ENCODE measurements at regions not wholly inside any gene's neighbourhood (a gene's known extent, or its start where the extent isn't known, plus 50 kb on each side); places are given as distances from the start of the nearest gene placed in this dataset.

DNA sequence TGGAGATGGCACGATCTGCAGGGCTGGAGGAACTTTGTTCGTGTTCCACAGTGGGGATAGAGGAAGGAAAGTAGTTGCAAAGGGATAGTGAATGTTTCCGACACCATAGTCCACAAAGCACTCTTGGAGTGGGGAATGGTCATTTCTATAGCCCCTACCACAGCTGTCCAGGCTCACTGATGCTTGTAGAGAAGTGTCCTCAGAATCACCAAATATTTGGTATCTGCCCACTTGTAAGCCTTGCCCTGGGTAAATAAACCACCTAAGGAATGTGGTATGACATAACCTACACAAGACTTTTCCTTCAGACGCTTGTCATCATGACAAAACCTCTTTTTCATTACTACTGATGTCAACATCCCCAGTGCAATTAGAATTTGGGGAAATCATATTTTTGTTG is 686.5 kb upstream of the ARGLU1 start:
- H3K4me1 ChIP-seq (ENCODE audit: control insufficient read depth in 1 of 2, insufficient read depth in 2 of 2, low read length in 2 of 2) = no peaks in the 10 kb centered on the region
- H4K20me1 ChIP-seq (ENCODE audit: insufficient read depth) = no peaks in the 10 kb centered on the region
- H2AFZ ChIP-seq (ENCODE audit: low read depth, low read length, poor library complexity, severe bottlenecking) = no peak overlapping the region
- no peaks in the 10 kb centered on the region for H3K79me2 ChIP-seq (ENCODE audit: insufficient read depth, low read length)
- TF ChIP-seq, protein P1, sequence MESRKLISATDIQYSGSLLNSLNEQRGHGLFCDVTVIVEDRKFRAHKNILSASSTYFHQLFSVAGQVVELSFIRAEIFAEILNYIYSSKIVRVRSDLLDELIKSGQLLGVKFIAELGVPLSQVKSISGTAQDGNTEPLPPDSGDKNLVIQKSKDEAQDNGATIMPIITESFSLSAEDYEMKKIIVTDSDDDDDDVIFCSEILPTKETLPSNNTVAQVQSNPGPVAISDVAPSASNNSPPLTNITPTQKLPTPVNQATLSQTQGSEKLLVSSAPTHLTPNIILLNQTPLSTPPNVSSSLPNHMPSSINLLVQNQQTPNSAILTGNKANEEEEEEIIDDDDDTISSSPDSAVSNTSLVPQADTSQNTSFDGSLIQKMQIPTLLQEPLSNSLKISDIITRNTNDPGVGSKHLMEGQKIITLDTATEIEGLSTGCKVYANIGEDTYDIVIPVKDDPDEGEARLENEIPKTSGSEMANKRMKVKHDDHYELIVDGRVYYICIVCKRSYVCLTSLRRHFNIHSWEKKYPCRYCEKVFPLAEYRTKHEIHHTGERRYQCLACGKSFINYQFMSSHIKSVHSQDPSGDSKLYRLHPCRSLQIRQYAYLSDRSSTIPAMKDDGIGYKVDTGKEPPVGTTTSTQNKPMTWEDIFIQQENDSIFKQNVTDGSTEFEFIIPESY (IDR thresholded peaks at IDR 0.05; ENCODE audit: extremely low read depth, insufficient replicate concordance, low read length) = no peak
- TF ChIP-seq POLR2AphosphoS5 (IDR thresholded peaks at IDR 0.05; ENCODE audit: low read depth, low read length) (no peak), EZH2phosphoT487 (IDR thresholded peaks at IDR 0.05; ENCODE audit: borderline replicate concordance) (no peak), RAD21 (IDR thresholded peaks at IDR 0.05; ENCODE audit: low read depth) (no peak), TCF7L2 (IDR thresholded peaks at IDR 0.05; ENCODE audit: borderline replicate concordance, extremely low read depth, insufficient read depth, insufficient read length) (no peak), FOSL1 (IDR thresholded peaks at IDR 0.05; ENCODE audit: low read depth) (no peak), SRF (IDR thresholded peaks at IDR 0.05; ENCODE audit: low read depth) (no peak)
- TF ChIP-seq, protein P2, sequence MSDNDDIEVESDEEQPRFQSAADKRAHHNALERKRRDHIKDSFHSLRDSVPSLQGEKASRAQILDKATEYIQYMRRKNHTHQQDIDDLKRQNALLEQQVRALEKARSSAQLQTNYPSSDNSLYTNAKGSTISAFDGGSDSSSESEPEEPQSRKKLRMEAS (IDR thresholded peaks at IDR 0.05) = no peak
- TF ChIP-seq, protein P3, sequence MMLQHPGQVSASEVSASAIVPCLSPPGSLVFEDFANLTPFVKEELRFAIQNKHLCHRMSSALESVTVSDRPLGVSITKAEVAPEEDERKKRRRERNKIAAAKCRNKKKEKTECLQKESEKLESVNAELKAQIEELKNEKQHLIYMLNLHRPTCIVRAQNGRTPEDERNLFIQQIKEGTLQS (IDR thresholded peaks at IDR 0.05) = no peak
- TF ChIP-seq, protein P4, sequence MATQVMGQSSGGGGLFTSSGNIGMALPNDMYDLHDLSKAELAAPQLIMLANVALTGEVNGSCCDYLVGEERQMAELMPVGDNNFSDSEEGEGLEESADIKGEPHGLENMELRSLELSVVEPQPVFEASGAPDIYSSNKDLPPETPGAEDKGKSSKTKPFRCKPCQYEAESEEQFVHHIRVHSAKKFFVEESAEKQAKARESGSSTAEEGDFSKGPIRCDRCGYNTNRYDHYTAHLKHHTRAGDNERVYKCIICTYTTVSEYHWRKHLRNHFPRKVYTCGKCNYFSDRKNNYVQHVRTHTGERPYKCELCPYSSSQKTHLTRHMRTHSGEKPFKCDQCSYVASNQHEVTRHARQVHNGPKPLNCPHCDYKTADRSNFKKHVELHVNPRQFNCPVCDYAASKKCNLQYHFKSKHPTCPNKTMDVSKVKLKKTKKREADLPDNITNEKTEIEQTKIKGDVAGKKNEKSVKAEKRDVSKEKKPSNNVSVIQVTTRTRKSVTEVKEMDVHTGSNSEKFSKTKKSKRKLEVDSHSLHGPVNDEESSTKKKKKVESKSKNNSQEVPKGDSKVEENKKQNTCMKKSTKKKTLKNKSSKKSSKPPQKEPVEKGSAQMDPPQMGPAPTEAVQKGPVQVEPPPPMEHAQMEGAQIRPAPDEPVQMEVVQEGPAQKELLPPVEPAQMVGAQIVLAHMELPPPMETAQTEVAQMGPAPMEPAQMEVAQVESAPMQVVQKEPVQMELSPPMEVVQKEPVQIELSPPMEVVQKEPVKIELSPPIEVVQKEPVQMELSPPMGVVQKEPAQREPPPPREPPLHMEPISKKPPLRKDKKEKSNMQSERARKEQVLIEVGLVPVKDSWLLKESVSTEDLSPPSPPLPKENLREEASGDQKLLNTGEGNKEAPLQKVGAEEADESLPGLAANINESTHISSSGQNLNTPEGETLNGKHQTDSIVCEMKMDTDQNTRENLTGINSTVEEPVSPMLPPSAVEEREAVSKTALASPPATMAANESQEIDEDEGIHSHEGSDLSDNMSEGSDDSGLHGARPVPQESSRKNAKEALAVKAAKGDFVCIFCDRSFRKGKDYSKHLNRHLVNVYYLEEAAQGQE (IDR thresholded peaks at IDR 0.05; ENCODE audit: low read depth) = no peak
- intact Hi-C loops (cut with micrococcal nuclease) = no loop called here
- ChIA-PET POLR2A (no interaction called here), RAD21 (ENCODE audit: low non-redundant PET in 1 of 2, low total read pairs in 2 of 2, uncharacterized antibody in 2 of 2, unreplicated experiment in 2 of 2) (no interaction called here), CTCF (no interaction called here)
- no peak overlapping the region for H3K27ac ChIP-seq (ENCODE audit: low read depth, low read length)
- ATAC-seq = no peak
- no peak overlapping the region for H3K4me3 ChIP-seq (replicated peaks in 1 of 2; ENCODE audit: low read depth in 1 of 2, low read length in 2 of 2)
- no peak overlapping the region for H3K9ac ChIP-seq (ENCODE audit: low read length)
- no TSS peak for BruUV-seq (replicated peaks)
- no peak overlapping the region for H3K4me2 ChIP-seq (ENCODE audit: low read length)
- H3K9me3 ChIP-seq (ENCODE audit: control insufficient read depth in 1 of 2, insufficient read depth in 1 of 2, low read depth in 1 of 2, low read length in 2 of 2) = peaks cover 0 to 5% of the 10 kb centered on the region in 2 experiments; a peak in 1 of 4 replicates
- no peaks in the 10 kb centered on the region for H3K36me3 ChIP-seq (ENCODE audit: control insufficient read depth in 1 of 2, insufficient read depth in 2 of 2, low read length in 2 of 2)
- no peaks in the 10 kb centered on the region for H3K27me3 ChIP-seq (ENCODE audit: insufficient read depth, low read length)
- H3K9me2 ChIP-seq (ENCODE audit: insufficient read depth) = no peaks in the 10 kb centered on the region
- no peak for DNase-seq (ENCODE audit: low read depth, low spot score)
